Kidney tubule cell (primary cell): ENCODE measurements at regions not wholly inside any gene's neighbourhood (a gene's known extent, or its start where the extent isn't known, plus 50 kb on each side); places are given as distances from the start of the nearest gene placed in this dataset.

Experiments used
- DNase-seq: peaks from one replicate; pipeline ENCODE4 v3.0.0-alpha.2; 2018; ENCODE audit warnings: low spot score

DNA sequence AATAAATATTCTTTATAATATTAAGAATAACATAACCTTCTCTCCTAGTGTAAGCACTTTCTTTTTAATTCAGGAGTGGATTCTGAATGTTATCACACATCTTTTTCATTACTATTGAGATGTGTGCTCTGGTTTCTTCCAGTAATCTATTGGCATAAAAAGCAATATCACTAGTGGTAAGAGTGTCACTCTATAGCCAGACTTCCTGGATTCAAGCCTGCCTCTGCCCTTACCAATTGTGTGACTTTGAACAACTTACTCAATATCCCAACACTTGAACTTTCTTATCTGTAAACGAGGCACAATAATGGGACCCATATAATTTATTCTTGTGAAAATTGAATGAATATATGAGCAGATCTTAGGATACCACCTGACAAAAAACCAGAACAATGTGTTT, 71.0 kb downstream of the SEM1 start:
- DNase-seq: no peak

DNA sequence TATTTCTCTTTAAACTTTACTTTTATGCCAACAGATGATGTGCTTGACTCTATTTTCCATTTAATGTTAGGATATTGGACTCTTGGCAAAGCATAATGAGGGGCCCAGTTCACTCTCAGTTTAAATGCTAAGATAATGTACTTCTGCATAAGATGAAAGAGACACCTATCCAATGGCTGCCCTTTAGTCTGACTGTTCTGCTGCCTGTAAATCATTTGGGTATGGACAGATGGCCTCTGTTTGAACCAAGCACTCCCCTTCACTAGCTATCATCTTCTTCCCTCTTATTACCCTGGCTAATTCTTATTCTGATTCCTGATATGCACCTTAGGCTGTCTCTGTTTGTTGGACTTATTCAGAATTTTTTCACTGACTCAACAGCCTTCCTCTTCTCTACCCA, 72.1 kb downstream of the SEM1 start:
- DNase-seq: no peak

DNA sequence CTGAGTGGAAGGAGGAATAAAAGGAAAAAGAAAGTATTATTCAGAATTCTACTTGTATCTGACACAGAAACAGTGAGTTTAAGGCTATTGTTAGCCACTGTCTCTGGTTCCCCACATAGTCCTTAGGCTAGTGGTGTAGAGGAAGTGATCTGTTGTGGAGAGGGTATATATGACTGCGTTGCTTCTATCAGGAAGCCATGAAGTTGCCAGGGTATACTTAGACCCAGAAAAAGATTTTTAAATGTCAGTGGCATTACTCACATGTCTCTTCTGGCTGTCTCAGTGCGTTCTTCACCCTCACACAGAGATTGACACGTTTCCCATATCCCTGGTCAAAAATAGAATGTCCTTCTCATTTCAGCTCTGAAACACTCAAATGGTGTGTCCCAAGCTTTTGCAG, 72.7 kb downstream of the SEM1 start:
- no peak for DNase-seq

DNA sequence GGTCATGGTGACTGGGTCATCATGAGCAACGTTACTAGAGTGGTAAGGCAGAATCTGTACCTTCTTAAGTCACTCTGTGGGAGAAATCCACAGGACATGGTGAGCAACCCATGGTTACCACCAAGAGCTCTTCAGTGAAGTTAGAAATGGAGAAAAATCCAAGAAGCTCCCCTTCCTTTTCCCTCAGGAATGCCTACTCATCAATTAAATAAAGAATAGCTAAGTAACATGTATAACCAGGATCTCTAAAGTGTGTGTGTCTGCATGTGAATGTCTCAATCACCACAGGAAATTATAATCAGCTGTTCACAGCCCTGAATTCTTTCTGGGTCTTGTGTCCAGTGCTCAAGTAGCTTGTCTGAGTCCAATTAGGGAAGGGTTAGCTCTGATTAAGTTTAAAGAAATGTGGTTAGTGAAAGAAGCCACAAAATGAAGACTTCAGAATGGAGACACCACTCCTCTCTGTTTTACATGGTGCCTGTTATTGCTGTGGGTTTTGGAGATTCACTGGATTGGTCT, 73.2 kb downstream of the SEM1 start:
- no peak for DNase-seq

DNA sequence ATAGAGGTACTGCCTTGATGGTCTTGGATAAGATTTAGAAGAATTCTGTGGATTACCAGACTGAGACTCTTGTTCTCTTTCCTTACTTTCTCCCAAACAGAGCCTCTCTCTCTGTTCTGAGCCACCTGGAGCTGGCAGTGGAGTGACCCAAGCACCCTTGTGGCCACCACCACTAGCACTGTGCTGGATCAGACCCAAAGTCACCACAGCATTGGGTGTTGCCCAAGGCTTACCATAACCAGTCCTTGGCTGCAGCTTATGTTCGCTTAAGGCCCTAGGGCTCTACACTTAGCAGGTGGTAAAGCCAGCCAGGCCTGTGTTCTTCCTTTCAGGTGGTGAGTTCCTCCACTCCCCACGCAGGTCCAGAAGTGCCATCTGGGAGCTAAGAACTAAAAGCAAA, 79.8 kb downstream of the SEM1 start:
- no peak for DNase-seq

DNA sequence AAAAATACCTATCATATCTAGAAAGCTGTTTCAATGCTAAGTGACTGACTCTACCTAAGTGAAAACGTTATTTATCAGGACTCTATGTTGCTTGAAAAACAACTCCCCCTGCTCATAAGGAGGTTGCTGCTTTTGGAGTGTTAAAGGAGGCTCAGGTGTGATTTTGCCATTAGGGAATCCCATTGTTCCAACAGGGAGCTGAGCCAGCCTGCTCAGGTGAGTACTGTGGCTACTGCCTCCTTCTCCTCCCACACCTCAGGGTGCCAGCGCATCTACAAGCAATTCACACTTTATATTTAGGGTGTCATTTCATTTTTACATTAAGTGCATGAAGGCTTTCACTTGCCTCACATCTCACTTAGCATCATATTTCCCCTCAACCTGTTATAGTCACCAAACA, 84.7 kb downstream of the SEM1 start:
- DNase-seq: no peak

DNA sequence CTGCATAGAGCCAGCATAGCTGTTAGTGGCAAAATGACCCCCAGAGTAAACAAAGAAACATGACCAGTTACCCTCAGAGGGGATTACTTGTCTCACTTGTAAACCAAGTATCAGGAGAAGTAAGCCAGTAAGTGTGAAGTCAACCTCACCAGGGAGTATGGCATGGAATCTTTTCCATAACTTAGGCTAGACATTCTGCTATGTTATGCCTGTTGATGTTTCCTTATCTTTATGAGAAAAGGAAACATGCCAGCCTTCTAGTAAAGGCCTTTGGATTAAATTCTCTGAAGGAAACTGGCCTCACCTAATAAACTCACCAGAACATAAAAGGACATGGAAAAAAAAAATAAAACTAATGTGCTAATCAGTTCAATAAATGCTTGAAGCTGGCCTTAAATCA, 87.7 kb downstream of the SEM1 start:
- DNase-seq: no peak

DNA sequence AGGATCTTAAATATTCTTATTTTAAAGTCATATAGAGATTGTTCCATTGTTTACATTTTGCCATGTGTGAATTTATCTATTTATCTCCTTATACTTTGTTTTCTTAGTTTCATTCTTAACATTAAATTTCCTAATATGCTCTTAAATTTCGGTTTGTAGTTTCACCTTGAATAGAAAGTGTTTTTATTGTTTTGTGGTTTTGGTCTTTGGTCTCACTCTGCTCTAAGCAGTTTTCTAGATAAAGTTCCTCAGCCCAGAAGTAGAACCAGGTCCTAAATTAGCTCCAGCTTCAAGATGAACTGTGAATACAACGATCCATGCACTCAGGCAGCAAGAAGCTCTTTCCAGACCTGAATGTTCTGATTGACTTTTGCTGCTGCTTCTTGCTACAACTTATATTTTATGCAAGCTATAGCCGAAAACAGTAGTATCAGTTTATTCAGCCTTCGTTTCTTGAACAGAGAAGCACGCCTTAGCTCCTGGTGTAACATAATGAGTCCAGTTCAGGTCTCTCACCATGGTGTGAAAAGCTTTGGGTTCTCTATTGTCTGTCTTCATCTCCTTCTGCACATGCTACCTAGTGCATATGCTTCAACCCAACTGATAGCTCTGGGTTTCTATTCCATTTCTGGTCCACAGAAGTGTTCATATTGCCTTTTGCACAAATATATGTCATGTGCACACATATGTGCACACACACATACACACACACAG, 95.3 kb downstream of the SEM1 start:
- no peak for DNase-seq

DNA sequence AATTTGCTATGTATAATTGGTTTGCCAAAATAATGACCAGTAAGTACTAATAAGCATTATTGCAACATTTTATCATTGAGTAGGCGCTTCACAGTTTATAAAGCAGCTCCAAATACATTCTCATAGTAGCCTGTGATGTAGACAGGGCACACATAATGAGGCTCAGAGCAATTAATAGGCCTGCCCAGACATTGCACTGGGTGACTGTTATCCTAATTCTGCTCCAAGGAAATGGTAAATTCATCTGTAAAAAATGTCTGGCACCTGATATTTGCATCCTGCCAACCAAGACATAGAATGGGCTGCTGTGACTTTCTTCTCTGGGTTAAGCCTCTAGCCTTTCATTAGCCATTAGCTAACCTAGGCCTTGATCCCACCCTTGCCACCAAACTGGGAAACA, 97.6 kb downstream of the SEM1 start:
- no peak for DNase-seq

DNA sequence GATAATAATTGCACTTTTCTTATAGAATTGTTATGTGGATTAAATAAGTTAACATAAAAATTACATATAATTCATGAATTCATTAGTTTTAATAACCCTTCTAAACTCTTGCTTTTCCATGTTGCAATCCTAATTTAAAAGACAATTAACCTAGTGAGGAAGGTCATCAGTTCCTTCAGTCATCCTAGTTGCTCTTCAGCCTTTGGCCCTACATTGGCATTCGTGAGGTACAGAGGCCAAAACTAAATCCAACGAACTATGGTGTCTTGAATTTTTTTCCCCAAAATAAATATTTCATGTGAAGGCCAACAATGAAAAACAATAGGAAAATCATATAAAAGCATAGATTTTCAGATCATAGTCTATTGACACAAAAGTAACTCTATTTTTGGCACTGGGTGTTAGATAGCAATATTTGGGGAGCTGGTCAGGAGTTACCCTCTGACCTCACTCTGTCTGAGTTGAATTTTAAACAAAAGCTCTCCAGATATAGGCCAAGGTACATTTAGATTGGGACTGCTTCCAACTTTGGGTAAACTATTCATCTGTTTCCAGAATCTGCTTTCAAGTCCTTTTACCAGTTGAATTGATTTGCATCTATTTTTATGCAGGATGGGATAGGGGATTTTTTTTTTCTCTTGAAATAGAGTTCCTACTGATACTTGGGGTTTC, 104.5 kb downstream of the SEM1 start:
- DNase-seq: no peak

DNA sequence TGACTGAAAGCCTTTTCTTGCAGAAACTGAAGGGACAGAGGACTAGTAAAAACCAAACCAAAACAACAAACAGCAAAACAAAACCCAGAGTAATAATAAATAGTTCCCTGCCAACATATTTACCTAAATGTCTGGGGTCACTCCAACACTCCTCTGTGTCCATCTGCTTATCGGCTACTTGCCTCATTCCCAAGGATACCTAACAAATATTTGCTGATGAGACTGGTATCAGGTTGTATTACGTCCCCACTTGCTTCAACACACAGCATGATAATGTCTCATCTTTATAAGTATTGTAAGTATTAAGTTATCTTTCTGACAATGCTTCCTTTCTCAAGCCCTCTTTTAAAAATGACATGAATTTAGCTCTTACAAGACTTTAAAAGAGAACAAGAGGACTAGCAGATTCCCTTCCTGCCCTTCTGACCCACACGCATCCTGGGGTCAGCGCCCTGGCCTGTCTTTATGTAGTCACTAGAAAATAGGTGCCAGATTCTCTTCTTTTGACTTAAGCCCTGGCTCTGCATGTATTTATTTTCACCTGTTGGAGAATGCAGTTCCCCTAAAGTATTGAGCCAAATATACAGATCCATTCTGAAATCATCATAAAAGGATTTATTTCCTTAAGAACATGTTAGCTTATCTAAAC, 110.2 kb downstream of the SEM1 start:
- no peak for DNase-seq

DNA sequence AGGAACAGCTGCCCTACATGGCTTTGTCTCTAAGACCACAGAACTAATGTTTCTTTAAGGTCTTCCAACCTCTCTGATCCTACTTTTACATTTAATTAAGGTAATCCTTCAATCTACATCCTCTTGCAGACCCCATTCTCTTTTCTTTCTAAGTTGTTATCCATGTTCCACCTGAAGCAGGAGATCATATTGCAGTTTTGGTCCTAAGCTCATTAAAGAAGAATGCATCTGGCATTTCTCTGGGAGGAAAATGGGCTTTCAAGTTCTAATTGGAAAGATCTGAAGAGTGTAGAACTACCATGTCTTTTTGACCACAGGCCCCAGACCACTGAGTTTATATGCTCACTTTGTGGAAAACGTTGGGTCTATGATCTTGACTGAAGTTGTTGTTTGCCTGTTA, 111.2 kb downstream of the SEM1 start:
- no peak for DNase-seq

DNA sequence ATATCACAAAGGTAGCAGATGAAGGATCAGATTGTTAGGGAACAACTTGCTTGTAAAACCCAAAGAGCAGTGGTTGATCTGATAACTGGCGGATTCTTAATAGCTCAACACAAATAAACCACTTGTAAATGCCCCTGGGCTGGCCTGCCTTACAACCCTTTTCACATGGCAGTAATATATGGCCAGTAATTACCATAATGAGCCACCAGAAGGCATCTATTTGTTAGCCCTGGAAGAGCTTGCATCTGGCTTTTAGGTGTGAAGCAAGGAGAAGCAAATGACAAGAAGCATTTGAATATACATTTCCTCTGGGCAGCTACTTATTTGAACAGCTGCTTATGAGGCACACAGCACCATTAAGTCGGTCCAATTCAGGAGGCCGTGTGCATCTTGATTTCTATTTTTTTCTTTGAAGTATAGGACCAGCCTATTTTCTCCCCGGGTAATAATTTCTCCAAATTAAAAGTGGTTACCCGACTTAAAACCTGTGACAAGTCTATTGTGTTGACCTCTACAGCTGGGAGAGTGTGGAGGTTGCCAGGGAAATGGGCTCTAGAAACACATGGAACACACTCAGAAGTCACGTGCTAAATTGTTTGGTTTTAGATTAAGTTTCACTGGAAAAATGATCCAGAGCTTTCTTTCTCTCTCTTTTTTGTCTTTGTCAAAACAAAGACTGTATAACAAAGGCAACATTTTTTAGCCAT, 113.4 kb downstream of the SEM1 start:
- no peak for DNase-seq

DNA sequence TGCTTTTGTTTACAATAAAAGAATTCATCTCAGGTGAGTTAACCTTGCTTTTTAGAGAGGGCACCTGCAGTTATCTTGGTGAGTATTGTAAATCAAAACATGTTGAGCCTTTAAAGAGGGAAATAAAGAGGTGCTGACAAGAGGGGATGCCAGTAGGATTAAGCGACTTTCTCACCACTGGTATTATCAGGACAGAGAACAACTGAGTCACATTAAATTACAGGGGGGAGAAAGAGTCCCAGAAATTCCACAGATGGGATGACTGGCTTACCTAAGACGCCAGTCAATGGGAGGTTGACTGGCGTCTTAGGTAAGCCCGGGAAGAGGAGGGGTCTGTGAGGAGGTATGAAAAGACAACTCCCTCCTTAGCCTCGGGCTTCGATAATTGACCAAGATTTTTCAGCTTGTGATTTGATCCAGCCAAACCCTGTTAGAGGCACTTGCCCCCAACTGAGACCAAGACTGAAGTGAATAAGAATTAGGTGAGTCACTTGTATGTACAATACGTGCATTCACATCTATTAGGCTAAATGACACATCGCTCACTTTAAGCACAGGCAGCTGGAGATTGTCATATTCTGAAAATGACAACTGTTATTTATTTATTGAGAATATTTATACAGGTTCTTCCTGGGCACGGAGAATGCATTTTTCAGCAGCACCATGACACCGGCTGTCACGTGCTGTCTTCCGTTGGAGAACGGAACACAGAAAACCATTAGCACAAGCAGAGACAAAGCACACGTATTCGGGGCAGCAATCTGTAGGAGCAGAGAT, 117.6 kb downstream of the SEM1 start:
- peak; percentile 22 for DNase-seq

DNA sequence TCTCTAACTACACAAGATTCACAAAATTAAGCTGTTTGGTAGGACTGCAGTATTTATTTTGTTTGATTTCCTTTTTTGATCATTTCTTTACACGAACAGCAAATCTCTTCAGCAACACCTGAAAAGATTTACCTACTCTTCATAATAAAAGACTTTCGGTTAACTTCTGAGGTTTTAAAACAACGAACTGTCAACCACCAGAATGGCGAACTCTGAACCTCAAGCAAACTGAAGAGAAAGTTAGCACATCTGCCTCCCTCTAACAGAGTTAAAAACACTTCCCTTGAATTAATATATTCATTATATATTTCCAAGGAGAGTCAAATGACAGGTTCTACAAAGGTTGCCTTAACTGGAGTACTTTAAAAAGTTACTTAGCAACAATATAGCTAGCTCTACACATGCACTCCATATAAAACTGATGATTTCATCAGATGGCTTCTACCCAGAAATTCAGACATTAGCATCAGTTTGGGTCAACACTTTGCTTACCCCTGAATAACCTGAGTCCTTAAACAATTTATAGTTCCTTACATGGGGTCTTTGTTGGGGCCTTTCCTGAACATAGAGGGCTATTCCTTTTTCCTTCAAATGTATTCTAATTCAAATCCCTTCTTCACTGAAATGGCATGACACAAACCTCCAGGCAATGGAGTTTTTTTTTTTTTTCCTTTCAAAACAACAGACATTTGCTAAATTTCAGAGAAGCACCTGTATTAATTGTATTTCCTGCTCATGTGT, 118.3 kb downstream of the SEM1 start:
- DNase-seq: no peak

DNA sequence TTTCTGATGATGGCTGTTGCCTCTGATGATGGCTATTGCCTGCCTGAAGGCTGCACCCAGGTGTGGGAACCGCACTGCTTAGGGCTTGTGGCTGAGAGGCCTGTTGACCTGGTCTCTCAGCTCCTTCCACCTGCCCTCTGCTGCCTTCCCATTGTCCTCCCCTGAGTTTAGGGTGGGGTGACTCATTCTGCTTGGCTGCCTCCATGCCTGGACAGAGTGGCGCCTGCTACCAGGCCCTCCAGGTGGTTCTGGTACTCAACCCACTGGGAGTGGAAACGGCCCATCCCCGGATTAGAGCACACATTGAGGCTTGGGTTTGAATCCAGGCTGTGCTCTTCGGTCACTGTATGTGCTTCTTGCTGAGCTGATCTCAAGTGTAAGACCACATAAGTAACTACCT, 120.6 kb downstream of the SEM1 start:
- no peak for DNase-seq

DNA sequence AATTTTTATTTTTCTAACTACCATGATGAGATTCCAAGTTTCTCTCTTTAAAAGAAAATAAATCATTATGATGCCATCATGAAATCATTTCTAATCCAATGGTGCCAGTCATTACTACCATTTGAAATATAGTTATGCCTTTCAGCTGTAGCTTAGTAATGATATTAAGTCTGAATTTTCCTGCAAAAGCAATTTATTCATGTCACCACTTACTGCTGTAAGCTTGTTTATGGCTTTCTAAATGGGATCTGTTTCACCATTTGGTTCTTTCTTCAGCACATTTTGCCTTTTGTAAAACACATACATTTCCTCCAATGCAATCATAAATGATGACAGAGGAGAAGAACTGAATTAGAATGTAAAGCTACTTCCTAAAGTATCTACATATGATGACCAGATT, 130.5 kb downstream of the SEM1 start:
- no peak for DNase-seq

DNA sequence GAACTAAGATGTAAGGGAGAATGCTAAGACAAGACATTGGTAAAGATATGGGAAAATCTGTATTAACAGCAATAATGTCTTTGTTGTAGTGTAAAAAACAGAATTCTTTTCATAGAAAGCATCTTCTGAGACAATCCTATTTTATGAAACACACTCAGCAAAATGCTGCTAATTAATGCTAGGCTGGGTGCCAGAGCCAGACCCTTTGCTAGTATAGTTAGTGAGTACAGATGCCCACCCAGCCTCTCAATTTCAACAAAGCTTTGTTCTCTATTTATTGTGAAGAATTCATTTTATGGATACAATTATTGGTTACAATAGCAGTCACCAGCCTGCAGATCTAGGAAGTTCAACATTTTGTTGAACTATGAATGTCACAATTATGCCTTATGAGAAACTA, 131.0 kb downstream of the SEM1 start:
- no peak for DNase-seq

DNA sequence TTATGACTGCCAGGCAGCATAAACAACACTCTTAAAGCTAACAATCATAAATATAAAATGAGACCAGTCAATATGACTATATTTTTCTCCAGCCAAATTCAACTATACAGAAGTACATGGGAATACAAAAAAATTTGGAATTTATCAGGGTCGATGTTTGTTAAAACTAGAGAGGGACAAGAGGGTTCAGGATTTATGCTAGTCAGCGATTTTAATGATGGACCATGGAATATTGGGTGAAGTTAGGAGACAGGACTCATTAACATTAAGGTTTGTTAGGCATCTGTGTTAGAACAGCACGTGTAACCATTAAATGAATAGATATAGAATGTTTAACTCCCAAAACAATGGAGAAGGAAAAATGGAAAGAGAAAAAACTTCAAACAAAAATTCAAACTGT, 146.2 kb downstream of the SEM1 start:
- DNase-seq: no peak

DNA sequence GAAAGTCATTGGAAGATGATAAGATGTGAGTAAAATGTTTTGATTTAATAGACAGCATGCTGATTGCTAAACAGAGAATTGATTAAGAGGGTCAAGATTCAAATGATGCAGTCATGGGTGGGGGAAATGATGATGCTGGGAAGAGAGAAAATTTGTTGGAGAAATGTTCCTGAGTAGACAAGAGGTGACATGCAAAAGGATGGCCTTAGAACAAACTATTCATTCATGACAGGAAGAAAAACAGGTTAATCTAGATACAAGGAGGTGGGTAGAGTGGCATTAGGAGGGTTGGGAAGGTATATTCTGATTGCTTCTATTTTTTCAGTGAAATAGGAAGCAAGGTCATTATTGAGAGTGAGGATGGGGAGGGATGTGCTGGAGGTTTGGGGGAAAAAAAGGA, 146.7 kb downstream of the SEM1 start:
- DNase-seq: no peak

DNA sequence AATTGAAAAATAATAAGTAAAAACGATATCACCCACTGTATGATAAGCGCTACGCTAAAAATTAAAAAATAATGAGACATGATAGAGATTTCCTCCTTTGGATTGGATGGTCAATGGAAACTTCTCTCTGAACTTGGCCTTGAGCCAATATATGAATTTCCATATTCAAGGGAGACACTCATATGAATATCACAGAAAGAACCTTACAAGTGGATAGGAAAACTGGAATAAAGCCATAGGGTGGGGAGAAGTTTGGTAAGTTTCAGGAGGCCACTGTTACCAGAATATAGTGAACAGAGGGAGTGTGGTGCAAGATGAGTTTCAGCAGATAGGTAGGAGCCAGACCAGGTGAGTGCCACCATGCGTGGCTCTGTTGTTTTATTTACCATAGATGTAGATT, 147.2 kb downstream of the SEM1 start:
- DNase-seq: no peak
